OCI-LY7 (cell line): ENCODE measurements at regions not wholly inside any gene's neighbourhood (a gene's known extent, or its start where the extent isn't known, plus 50 kb on each side); places are given as distances from the start of the nearest gene placed in this dataset.

Experiments
- CTCF ChIP-seq: fragments of 200-600 bp; sonication (generic); conservative IDR thresholded peaks from 2 replicates; pipeline ENCODE4 v1.5.1; 2014; ENCODE audit warnings: mild to moderate bottlenecking, antibody characterized with exemption, low read length, moderate library complexity, mixed read lengths
- EZH2phosphoT487 ChIP-seq: fragments of 200-600 bp; sonication (generic); IDR thresholded peaks from 2 replicates; pipeline ENCODE4 v1.6.1; 2018; ENCODE audit warnings: low read depth, borderline replicate concordance, mild to moderate bottlenecking, mixed run types, antibody characterized with exemption, low read length, moderate library complexity, mixed read lengths

DNA sequence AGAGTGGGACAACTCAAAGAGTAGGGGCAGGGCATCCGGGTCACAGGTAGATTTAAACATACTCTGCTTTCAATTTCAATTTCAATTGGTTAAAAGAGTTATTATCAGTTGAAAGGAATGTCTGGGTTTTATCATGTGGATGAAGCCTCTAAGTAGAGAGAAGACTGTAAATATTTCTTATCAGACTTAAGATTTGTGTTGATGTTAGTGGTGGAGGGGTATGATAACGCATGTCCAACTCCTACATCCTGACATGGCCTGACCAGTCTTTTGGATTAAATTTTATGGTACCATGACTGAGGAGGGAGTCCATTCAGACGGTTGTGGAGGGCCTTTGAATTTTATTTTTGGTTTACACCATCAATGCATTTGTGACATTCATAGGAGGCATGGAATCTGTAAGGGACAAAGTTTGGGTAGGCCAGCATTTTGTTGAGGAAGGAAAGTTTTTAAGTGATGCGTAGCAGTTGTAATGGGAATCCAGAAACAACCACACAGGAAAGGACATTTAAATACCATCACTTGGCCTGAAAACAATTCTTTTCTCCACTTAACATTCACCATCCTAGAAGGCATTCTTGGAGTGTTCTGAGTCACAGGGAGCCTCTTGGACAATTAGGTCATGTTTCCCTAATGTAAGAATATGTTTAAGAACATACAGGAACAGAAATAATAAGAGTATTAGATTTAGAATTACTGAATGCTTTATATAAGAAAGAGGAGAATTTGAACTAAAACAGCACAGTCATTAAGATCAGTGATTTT lies 371.9 kb downstream of the ATP23 start:
- TF ChIP-seq CTCF, result no peak
- TF ChIP-seq EZH2phosphoT487, result no peak
